Smooth muscle cell (in vitro differentiated cells): ENCODE measurements at regions not wholly inside any gene's neighbourhood (a gene's known extent, or its start where the extent isn't known, plus 50 kb on each side); places are given as distances from the start of the nearest gene placed in this dataset.

Experiments
- DNase-seq: peaks from one replicate; lab custom pipeline; 2025; ENCODE audit not compliant: unreplicated experiment; lab: John Stamatoyannopoulos, UW
- H2AFZ ChIP-seq: fragments of 200-600 bp; sonication (generic); 2 replicates; pipeline ENCODE4 v1.6.0; 2016; ENCODE audit warnings: antibody characterized with exemption, low read depth, mild to moderate bottlenecking
- H3F3A ChIP-seq: fragments of 200-600 bp; sonication (generic); 2 replicates; pipeline ENCODE4 v1.6.0; 2017; ENCODE audit warnings: antibody characterized with exemption, low read depth
- H3K27ac ChIP-seq: fragments of 200-600 bp; sonication (generic); 2 replicates; pipeline ENCODE4 v1.5.1; 2016; ENCODE audit warnings: low read depth, mild to moderate bottlenecking
- H3K27me3 ChIP-seq: fragments of 200-600 bp; sonication (generic); 2 replicates; pipeline ENCODE4 v1.6.1; 2016; ENCODE audit warnings: low read depth, mild to moderate bottlenecking
- H3K36me3 ChIP-seq: fragments of 200-600 bp; sonication (generic); 2 replicates; pipeline ENCODE4 v1.5.1; 2016; ENCODE audit warnings: low read depth
- H3K4me1 ChIP-seq: fragments of 200-600 bp; sonication (generic); 2 replicates; pipeline ENCODE4 v1.5.1; 2016; ENCODE audit warnings: low read depth
- H3K4me2 ChIP-seq: fragments of 200-600 bp; sonication (generic); 2 replicates; pipeline ENCODE4 v1.6.0; 2016; ENCODE audit warnings: mild to moderate bottlenecking
- H3K4me3 ChIP-seq: fragments of 200-600 bp; sonication (generic); 2 replicates; pipeline ENCODE4 v1.5.1; 2016; ENCODE audit warnings: mild to moderate bottlenecking
- H3K79me2 ChIP-seq: fragments of 200-600 bp; sonication (generic); 2 replicates; pipeline ENCODE4 v1.6.0; 2016; ENCODE audit warnings: low read depth, mild to moderate bottlenecking
- H3K9ac ChIP-seq: fragments of 200-600 bp; sonication (generic); 2 replicates; pipeline ENCODE4 v1.6.0; 2016; ENCODE audit warnings: low read depth
- H3K9me3 ChIP-seq: fragments of 200-600 bp; sonication (generic); replicated peaks from 2 replicates; pipeline ENCODE4 v1.5.1; 2016; ENCODE audit warnings: low read depth
- H4K20me1 ChIP-seq: fragments of 200-600 bp; sonication (generic); 2 replicates; pipeline ENCODE4 v1.6.0; 2016; ENCODE audit warnings: low read depth
- CTCF ChIP-seq: fragments of 200-600 bp; sonication (generic); IDR thresholded peaks from 2 replicates; pipeline ENCODE4 v1.5.1; 2017; ENCODE audit warnings: borderline replicate concordance, mild to moderate bottlenecking, antibody characterized with exemption; ENCODE audit not compliant: insufficient read depth, poor library complexity, severe bottlenecking
- WGBS: methylation state at CpG from one replicate; pipeline ENCODE4 v1.1.7; 2016; ENCODE audit warnings: low lambda C conversion rate; 5-methylcytosine and 5-hydroxymethylcytosine counted together

GRCh38 chr18:10055125-10055750 is 141.4 kb downstream of the VAPA start:
- no peaks in the 10 kb centered on the region for H3K79me2 ChIP-seq
- no peaks in the 10 kb centered on the region for H4K20me1 ChIP-seq
- H3K4me2 ChIP-seq, result no peak overlapping the region
- no peaks in the 10 kb centered on the region for H3K9me3 ChIP-seq
- WGBS, result 92% methylated on average over 10 of the region's 10 CpGs
- no peaks in the 10 kb centered on the region for H3K36me3 ChIP-seq
- H3K27me3 ChIP-seq, result no peaks in the 10 kb centered on the region
- no peak overlapping the region for H3K9ac ChIP-seq
- no peak for TF ChIP-seq CTCF
- H3K27ac ChIP-seq, result no peak overlapping the region
- H3K4me3 ChIP-seq, result no peak overlapping the region
- no peak overlapping the region for H2AFZ ChIP-seq
- DNase-seq, result no peak
- peaks cover 20% of the 10 kb centered on the region for H3F3A ChIP-seq
- H3K4me1 ChIP-seq, result peaks cover 16% of the 10 kb centered on the region

GRCh38 chr18:10056506-10056905 is 142.7 kb downstream of the VAPA start:
- H3K4me1 ChIP-seq, result peaks cover 28% of the 10 kb centered on the region

GRCh38 chr18:10057401-10057893 is 143.6 kb downstream of the VAPA start:
- peaks cover 29% of the 10 kb centered on the region for H3K4me1 ChIP-seq
- H3K9me3 ChIP-seq, result no peaks in the 10 kb centered on the region
- no peaks in the 10 kb centered on the region for H3K27me3 ChIP-seq
- TF ChIP-seq CTCF, result no peak
- peak overlapping the region; percentile 65 for H3K9ac ChIP-seq
- no peaks in the 10 kb centered on the region for H3K79me2 ChIP-seq
- H3K4me3 ChIP-seq, result no peak overlapping the region
- WGBS, result 82% methylated on average over 3 of the region's 3 CpGs
- peak overlapping the region; percentile 96 for H3K27ac ChIP-seq
- no peak overlapping the region for H2AFZ ChIP-seq
- no peak for DNase-seq
- peak overlapping the region; percentile 71 for H3K4me2 ChIP-seq
- no peaks in the 10 kb centered on the region for H4K20me1 ChIP-seq
- peaks cover 38% of the 10 kb centered on the region for H3F3A ChIP-seq
- no peaks in the 10 kb centered on the region for H3K36me3 ChIP-seq

More at GRCh38 chr18:10056506-10056905, 142.7 kb downstream of the VAPA start:
- DNase-seq, result no peak
- Histone ChIP-seq H3K9me3 (no peaks in the 10 kb centered on the region), H2AFZ (no peak overlapping the region), H3F3A (peaks cover 31% of the 10 kb centered on the region), H3K36me3 (no peaks in the 10 kb centered on the region), H4K20me1 (no peaks in the 10 kb centered on the region), H3K27ac (peak overlapping the region; percentile 96), H3K4me3 (no peak overlapping the region), H3K27me3 (no peaks in the 10 kb centered on the region), H3K4me2 (no peak overlapping the region), H3K9ac (no peak overlapping the region), H3K79me2 (no peaks in the 10 kb centered on the region)
- WGBS, result 96% methylated on average over 12 of the region's 12 CpGs
- no peak for TF ChIP-seq CTCF
